NCI-H1694 (cell line): ENCODE measurements at regions not wholly inside any gene's neighbourhood (a gene's known extent, or its start where the extent isn't known, plus 50 kb on each side); places are given as distances from the start of the nearest gene placed in this dataset.
"Not testable (repeated sequence)": the region's sequence is repeated elsewhere in the genome, so short reads cannot be mapped to it uniquely, and the experiment has no call there.

ENCODE experiments used
- DNase-seq: peaks from one replicate; lab custom pipeline; 2025; lab: John Stamatoyannopoulos, UW

- no peak for DNase-seq
Measured at GRCh38 chr9:78438211-78438610, 141.3 kb downstream of the PSAT1 start.

GRCh38 chr9:78438780-78439179 is 141.9 kb downstream of the PSAT1 start:
- no peak for DNase-seq

GRCh38 chr9:78439190-78439865 is 142.4 kb downstream of the PSAT1 start:
- DNase-seq = peak; percentile 35

GRCh38 chr9:78439866-78440830 is 143.2 kb downstream of the PSAT1 start:
- DNase-seq = no peak

GRCh38 chr9:78441396-78441795 is 144.5 kb downstream of the PSAT1 start:
- DNase-seq = no peak

- DNase-seq = no peak
Measured at GRCh38 chr9:78441822-78442431, 145.0 kb downstream of the PSAT1 start.

- not testable (repeated sequence) for DNase-seq
Measured at GRCh38 chr9:78442577-78442976, 145.7 kb downstream of the PSAT1 start.

GRCh38 chr9:78443946-78444345 is 147.0 kb downstream of the PSAT1 start:
- DNase-seq = no peak

GRCh38 chr9:78448960-78449673 is 152.2 kb downstream of the PSAT1 start:
- DNase-seq = no peak

GRCh38 chr9:78453450-78453849 is 156.5 kb downstream of the PSAT1 start:
- DNase-seq = no peak

GRCh38 chr9:78462611-78463010 is 165.7 kb downstream of the PSAT1 start:
- DNase-seq = no peak

- no peak for DNase-seq
Measured at GRCh38 chr9:78463750-78464149, 166.8 kb downstream of the PSAT1 start.

- DNase-seq = no peak
Measured at GRCh38 chr9:78468231-78468630, 171.3 kb downstream of the PSAT1 start.

GRCh38 chr9:78468974-78469576 is 172.2 kb downstream of the PSAT1 start:
- DNase-seq = no peak

- no peak for DNase-seq
Measured at GRCh38 chr9:78470216-78470615, 173.3 kb downstream of the PSAT1 start.

GRCh38 chr9:78470741-78471140 is 173.8 kb downstream of the PSAT1 start:
- DNase-seq = no peak

- no peak for DNase-seq
Measured at GRCh38 chr9:78472111-78472510, 175.2 kb downstream of the PSAT1 start.

- no peak for DNase-seq
Measured at GRCh38 chr9:78479441-78479840, 182.5 kb downstream of the PSAT1 start.

GRCh38 chr9:78486661-78487060 is 189.7 kb downstream of the PSAT1 start:
- DNase-seq = no peak

- DNase-seq = no peak
Measured at GRCh38 chr9:78490231-78490630, 193.3 kb downstream of the PSAT1 start.

- no peak for DNase-seq
Measured at GRCh38 chr9:78491402-78491801, 194.5 kb downstream of the PSAT1 start.
